B cell (primary cell): ENCODE measurements at regions not wholly inside any gene's neighbourhood (a gene's known extent, or its start where the extent isn't known, plus 50 kb on each side); places are given as distances from the start of the nearest gene placed in this dataset.

Experiments used
- ATAC-seq: fragments of 200-7000 bp; cut with Tn5 transposase; one replicate; pipeline ENCODE4 v1.10.0; 2021; ENCODE audit warnings: low read depth, mild to moderate bottlenecking, moderate number of reproducible peaks, moderate library complexity
- CTCF ChIA-PET: fragments of 350-600 bp; sonication (Branson Sonifier 250); formaldehyde crosslinking; loops from one replicate; lab custom pipeline; 2021; ENCODE audit warnings: antibody characterized with exemption, inconsistent platforms; lab: Charles Lee
- POLR2A ChIA-PET: fragments of 350-600 bp; sonication (Branson Sonifier 250); formaldehyde crosslinking; loops from one replicate; lab custom pipeline; 2021; ENCODE audit warnings: antibody characterized with exemption; lab: Charles Lee
- DNase-seq: peaks from one replicate; pipeline ENCODE4 v3.0.0; 2013
- H2AFZ ChIP-seq: 2 replicates; pipeline ENCODE4 v1.6.1; 2012; ENCODE audit warnings: mild to moderate bottlenecking, low read depth, low read length; ENCODE audit not compliant: insufficient read depth, poor library complexity, severe bottlenecking
- H3K27ac ChIP-seq, 2 donors: 1 replicate in 1 of 2; 2 replicates in 1 of 2; pipeline ENCODE4 v1.5.1; 2012 to 2013; ENCODE audit warnings: low read length in 2 of 2, mild to moderate bottlenecking in 2 of 2, moderate library complexity in 1 of 2
- H3K27me3 ChIP-seq, 4 experiments: fragments of 200-600 bp in 1 of 4; sonication (generic) in 1 of 4; replicated peaks in 1 of 4; 1 replicate in 2 of 4; 2 replicates in 2 of 4; pipeline versions ENCODE4 v1.6.1 to v1.7.0; 2013 to 2016; ENCODE audit warnings: low read length in 3 of 4, mild to moderate bottlenecking in 2 of 4, mixed read lengths in 1 of 4, moderate library complexity in 1 of 4; ENCODE audit not compliant: insufficient read depth in 4 of 4, control insufficient read depth in 3 of 4; ENCODE audit errors: control extremely low read depth in 1 of 4
- H3K36me3 ChIP-seq, 2 experiments: replicated peaks in 1 of 2; 1 replicate in 1 of 2; 2 replicates in 1 of 2; pipeline versions ENCODE4 v1.6.1 to v1.7.1; 2013; ENCODE audit warnings: low read length in 1 of 2; ENCODE audit not compliant: insufficient read depth in 2 of 2, control insufficient read depth in 1 of 2; ENCODE audit errors: control extremely low read depth in 1 of 2, extremely low read depth in 1 of 2
- H3K4me1 ChIP-seq, 2 donors: fragments of 200-600 bp in 1 of 2; sonication (generic) in 1 of 2; 1 replicate in 1 of 2; 2 replicates in 1 of 2; pipeline versions ENCODE4 v1.5.1 to v1.6.1; 2013 to 2017; ENCODE audit warnings: low read length in 2 of 2; ENCODE audit not compliant: control insufficient read depth in 2 of 2, insufficient read depth in 2 of 2
- H3K4me2 ChIP-seq: replicated peaks from 2 replicates; pipeline ENCODE3; 2012; ENCODE audit warnings: mild to moderate bottlenecking, low read depth, low read length; ENCODE audit not compliant: poor library complexity, severe bottlenecking
- H3K4me3 ChIP-seq, 5 experiments: fragments of 200-600 bp in 1 of 5; sonication (generic) in 1 of 5; 1 replicate in 3 of 5; 2 replicates in 2 of 5; pipeline versions ENCODE4 v1.5.1 to v1.7.0; 2011 to 2016; ENCODE audit warnings: low read length in 4 of 5, mild to moderate bottlenecking in 4 of 5, low read depth in 2 of 5, control low read depth in 1 of 5, moderate library complexity in 1 of 5; ENCODE audit not compliant: insufficient read depth in 1 of 5; ENCODE audit errors: control extremely low read depth in 1 of 5, extremely low read depth in 1 of 5
- H3K79me2 ChIP-seq: fragments of 200-600 bp; sonication (generic); one replicate; pipeline ENCODE4 v1.6.0; 2016; ENCODE audit warnings: low read length; ENCODE audit not compliant: control insufficient read depth, insufficient read depth
- H3K9ac ChIP-seq: fragments of 200-600 bp; sonication (generic); 2 replicates; pipeline ENCODE4 v1.6.1; 2017; ENCODE audit warnings: mild to moderate bottlenecking, low read length, moderate library complexity
- H3K9me3 ChIP-seq, 3 donors: one replicate each; pipeline versions ENCODE4 v1.6.1 to v1.7.1; 2013; ENCODE audit warnings: low read length in 2 of 3; ENCODE audit not compliant: control insufficient read depth in 2 of 3, insufficient read depth in 1 of 3; ENCODE audit errors: control extremely low read depth in 1 of 3
- H4K20me1 ChIP-seq: 2 replicates; pipeline ENCODE4 v1.6.0; 2012; ENCODE audit warnings: mild to moderate bottlenecking, low read length; ENCODE audit not compliant: insufficient read depth, control insufficient read depth, poor library complexity, severe bottlenecking
- H3K27ac Mint-ChIP-seq: one replicate; pipeline ENCODE4 v1.8.0; 2021; ENCODE audit warnings: mixed read lengths
- H3K27me3 Mint-ChIP-seq: one replicate; pipeline ENCODE4 v1.8.0; 2021; ENCODE audit warnings: mixed read lengths
- H3K4me1 Mint-ChIP-seq: one replicate; pipeline ENCODE4 v1.8.0; 2021; ENCODE audit warnings: mixed read lengths
- H3K4me3 Mint-ChIP-seq: one replicate; pipeline ENCODE4 v1.8.0; 2021; ENCODE audit warnings: mixed read lengths
- H3K9me3 Mint-ChIP-seq: one replicate; pipeline ENCODE4 v1.8.0; 2022; ENCODE audit warnings: mixed read lengths; ENCODE audit not compliant: insufficient read depth
- EZH2 ChIP-seq: IDR thresholded peaks from 2 replicates; pipeline ENCODE4 v1.6.1; 2012; ENCODE audit warnings: borderline replicate concordance, low read depth, mild to moderate bottlenecking, moderate library complexity, low read length; ENCODE audit not compliant: insufficient read depth, poor library complexity, severe bottlenecking
- WGBS: methylation state at CpG from one replicate; pipeline ENCODE4 v1.1.5; 2013; ENCODE audit warnings: missing lambda C conversion rate; ENCODE audit not compliant: insufficient coverage; 5-methylcytosine and 5-hydroxymethylcytosine counted together
- intact Hi-C: fragments of 100-400 bp; cut with micrococcal nuclease; formaldehyde crosslinking; loops from one replicate; pipeline ENCODE4 v1.10.0; 2022
- TF ChIP-seq, protein P1 (sequence below): fragments of 200-600 bp; IDR thresholded peaks from one replicate; pipeline ENCODE4 v1.8.0; 2022; ENCODE audit warnings: antibody characterized with exemption, mild to moderate bottlenecking

- Histone ChIP-seq H3K4me2 (no peak overlapping the region), H4K20me1 (no peaks in the 10 kb centered on the region), H3K4me1 (no peaks in the 10 kb centered on the region), H3K79me2 (no peaks in the 10 kb centered on the region), H3K27me3 (peaks cover 0 to 3% (median 1%) of the 10 kb centered on the region in 4 experiments), H3K36me3 (no peaks in the 10 kb centered on the region), H3K9me3 (peaks cover 4 to 16% (median 9%) of the 10 kb centered on the region in 3 donors), H2AFZ (no peak overlapping the region), H3K27ac (no peak overlapping the region), H3K9ac (no peak overlapping the region), H3K4me3 (no peak overlapping the region)
- ATAC-seq (no peak), DNase-seq (no peak)
- H3K4me3 Mint-ChIP-seq: no peak overlapping the region
- peaks cover 5% of the 10 kb centered on the region for H3K27me3 Mint-ChIP-seq
- intact Hi-C loops: no loop called here
- H3K9me3 Mint-ChIP-seq: no peaks in the 10 kb centered on the region
- no peak overlapping the region for H3K27ac Mint-ChIP-seq
- no peaks in the 10 kb centered on the region for H3K4me1 Mint-ChIP-seq
- ChIA-PET CTCF (no interaction called here), POLR2A (no interaction called here)
- no peak for TF ChIP-seq EZH2
- TF ChIP-seq, protein P1, sequence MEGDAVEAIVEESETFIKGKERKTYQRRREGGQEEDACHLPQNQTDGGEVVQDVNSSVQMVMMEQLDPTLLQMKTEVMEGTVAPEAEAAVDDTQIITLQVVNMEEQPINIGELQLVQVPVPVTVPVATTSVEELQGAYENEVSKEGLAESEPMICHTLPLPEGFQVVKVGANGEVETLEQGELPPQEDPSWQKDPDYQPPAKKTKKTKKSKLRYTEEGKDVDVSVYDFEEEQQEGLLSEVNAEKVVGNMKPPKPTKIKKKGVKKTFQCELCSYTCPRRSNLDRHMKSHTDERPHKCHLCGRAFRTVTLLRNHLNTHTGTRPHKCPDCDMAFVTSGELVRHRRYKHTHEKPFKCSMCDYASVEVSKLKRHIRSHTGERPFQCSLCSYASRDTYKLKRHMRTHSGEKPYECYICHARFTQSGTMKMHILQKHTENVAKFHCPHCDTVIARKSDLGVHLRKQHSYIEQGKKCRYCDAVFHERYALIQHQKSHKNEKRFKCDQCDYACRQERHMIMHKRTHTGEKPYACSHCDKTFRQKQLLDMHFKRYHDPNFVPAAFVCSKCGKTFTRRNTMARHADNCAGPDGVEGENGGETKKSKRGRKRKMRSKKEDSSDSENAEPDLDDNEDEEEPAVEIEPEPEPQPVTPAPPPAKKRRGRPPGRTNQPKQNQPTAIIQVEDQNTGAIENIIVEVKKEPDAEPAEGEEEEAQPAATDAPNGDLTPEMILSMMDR: no peak
- WGBS: 86% methylated on average over 12 of the region's 12 CpGs
Observed at GRCh38 chr6:170067923-170068360, 222.9 kb downstream of the DLL1 start.

GRCh38 chr6:170067181-170067641 lies 223.7 kb downstream of the DLL1 start:
- H3K9me3 ChIP-seq: peaks cover 4 to 16% (median 9%) of the 10 kb centered on the region in 3 donors
- no peak overlapping the region for H3K9ac ChIP-seq
- ATAC-seq (no peak), DNase-seq (no peak)
- H3K27ac Mint-ChIP-seq: no peak overlapping the region
- TF ChIP-seq, protein P1: no peak
- no peak for TF ChIP-seq EZH2
- WGBS: 78% methylated on average over 17 of the region's 18 CpGs
- H3K4me1 ChIP-seq: no peaks in the 10 kb centered on the region
- H4K20me1 ChIP-seq: no peaks in the 10 kb centered on the region
- no peaks in the 10 kb centered on the region for H3K9me3 Mint-ChIP-seq
- H3K36me3 ChIP-seq: no peaks in the 10 kb centered on the region
- H3K4me1 Mint-ChIP-seq: no peaks in the 10 kb centered on the region
- H3K4me3 Mint-ChIP-seq: no peak overlapping the region
- POLR2A ChIA-PET: no interaction called here
- H3K27me3 Mint-ChIP-seq: peaks cover 4% of the 10 kb centered on the region
- CTCF ChIA-PET: no interaction called here
- no peak overlapping the region for H3K4me3 ChIP-seq
- H3K4me2 ChIP-seq: no peak overlapping the region
- no peak overlapping the region for H2AFZ ChIP-seq
- intact Hi-C loops: no loop called here
- no peaks in the 10 kb centered on the region for H3K79me2 ChIP-seq
- no peak overlapping the region for H3K27ac ChIP-seq
- H3K27me3 ChIP-seq: peaks cover 0 to 3% (median 1%) of the 10 kb centered on the region in 4 experiments
